ENCODE measurements at regions not wholly inside any gene's neighbourhood (a gene's known extent, or its start where the extent isn't known, plus 50 kb on each side); places are given as distances from the start of the nearest gene placed in this dataset.

GRCh38 chr16:22665048-22665797 lies 148.7 kb upstream of the HS3ST2 start:
- Histone ChIP-seq H3K36me3 (ENCODE audit: low read depth, missing control alignments) (no peaks in the 10 kb centered on the region), H3K27me3 (no peaks in the 10 kb centered on the region), H3K4me1 (no peaks in the 10 kb centered on the region), H3K4me3 (no peak overlapping the region), H3K27ac (no peak overlapping the region), H3K9me3 (no peaks in the 10 kb centered on the region)
- TF ChIP-seq CTCF (IDR thresholded peaks at IDR 0.05) (no peak), POLR2A (IDR thresholded peaks at IDR 0.05) (no peak)
- 85 to 87% methylated on average over 9 of the region's 9 CpGs for WGBS, 2 donors
- intact Hi-C loops (cut with DNase I; ENCODE audit: low total_unique reads), result no loop called here
- no peak for DNase-seq

- H3K36me3 ChIP-seq (ENCODE audit: low read depth, missing control alignments), result no peaks in the 10 kb centered on the region
- no peak for DNase-seq
- TF ChIP-seq CTCF (IDR thresholded peaks at IDR 0.05) (no peak), POLR2A (IDR thresholded peaks at IDR 0.05) (no peak)
- no peaks in the 10 kb centered on the region for H3K4me1 ChIP-seq
- no peaks in the 10 kb centered on the region for H3K27me3 ChIP-seq
- no peak overlapping the region for H3K27ac ChIP-seq
- no peaks in the 10 kb centered on the region for H3K9me3 ChIP-seq
- 56 to 62% methylated on average over 4 of the region's 4 CpGs for WGBS, 2 donors
- intact Hi-C loops (cut with DNase I; ENCODE audit: low total_unique reads), result no loop called here
- H3K4me3 ChIP-seq, result no peak overlapping the region
Observed at GRCh38 chr16:22665803-22666202, 148.2 kb upstream of the HS3ST2 start.

- DNase-seq, result no peak
- Histone ChIP-seq H3K4me3 (no peak overlapping the region), H3K27ac (no peak overlapping the region), H3K9me3 (no peaks in the 10 kb centered on the region), H3K36me3 (ENCODE audit: low read depth, missing control alignments) (no peaks in the 10 kb centered on the region), H3K27me3 (no peaks in the 10 kb centered on the region), H3K4me1 (no peaks in the 10 kb centered on the region)
- intact Hi-C loops (cut with DNase I; ENCODE audit: low total_unique reads), result no loop called here
- TF ChIP-seq CTCF (IDR thresholded peaks at IDR 0.05) (no peak), POLR2A (IDR thresholded peaks at IDR 0.05) (no peak)
- WGBS, 2 donors, result 91 to 94% methylated on average over 3 of the region's 3 CpGs
Observed at GRCh38 chr16:22668318-22668717, 145.6 kb upstream of the HS3ST2 start.

GRCh38 chr16:22670044-22670536 lies 143.9 kb upstream of the HS3ST2 start:
- no peak for DNase-seq
- Histone ChIP-seq H3K36me3 (ENCODE audit: low read depth, missing control alignments) (no peaks in the 10 kb centered on the region), H3K4me1 (no peaks in the 10 kb centered on the region), H3K9me3 (no peaks in the 10 kb centered on the region), H3K27ac (no peak overlapping the region), H3K4me3 (peak overlapping the region in 1 of 2 donors; percentile 21), H3K27me3 (no peaks in the 10 kb centered on the region)
- TF ChIP-seq CTCF (IDR thresholded peaks at IDR 0.05) (no peak), POLR2A (IDR thresholded peaks at IDR 0.05) (no peak)
- 60 to 79% methylated on average over 8 of the region's 8 CpGs for WGBS, 2 donors
- intact Hi-C loops (cut with DNase I; ENCODE audit: low total_unique reads), result no loop called here

GRCh38 chr16:22670551-22671041 lies 143.4 kb upstream of the HS3ST2 start:
- WGBS, 2 donors, result 22 to 32% methylated on average over 7 of the region's 7 CpGs
- H3K36me3 ChIP-seq (ENCODE audit: low read depth, missing control alignments), result no peaks in the 10 kb centered on the region
- no peaks in the 10 kb centered on the region for H3K4me1 ChIP-seq
- H3K27ac ChIP-seq, result no peak overlapping the region
- H3K27me3 ChIP-seq, result no peaks in the 10 kb centered on the region
- H3K9me3 ChIP-seq, result no peaks in the 10 kb centered on the region
- TF ChIP-seq POLR2A (IDR thresholded peaks at IDR 0.05), result no peak
- no peak for TF ChIP-seq CTCF (IDR thresholded peaks at IDR 0.05)
- intact Hi-C loops (cut with DNase I; ENCODE audit: low total_unique reads), result no loop called here
- H3K4me3 ChIP-seq, result peak overlapping the region in 1 of 2 donors; percentile 21
- DNase-seq, result peak; percentile 80

Measured in testis (tissue), 2 donors.